GM19025 (cell line): ENCODE measurements at regions not wholly inside any gene's neighbourhood (a gene's known extent, or its start where the extent isn't known, plus 50 kb on each side); places are given as distances from the start of the nearest gene placed in this dataset.

Source experiments
- ATAC-seq: cut with Tn5 transposase; IDR thresholded peaks from one replicate; pipeline ENCODE4 v1.9.1; 2021; ENCODE audit warnings: mild to moderate bottlenecking, low read depth, moderate library complexity; ENCODE audit not compliant: unreplicated experiment

GRCh38 chr3:46114323-46114988 lies 87.2 kb upstream of the XCR1 start:
- no peak for ATAC-seq

GRCh38 chr3:46113608-46114007 lies 86.3 kb upstream of the XCR1 start:
- ATAC-seq: no peak

- ATAC-seq: no peak
Measured at GRCh38 chr3:46112984-46113383, 85.7 kb upstream of the XCR1 start.

- no peak for ATAC-seq
Measured at GRCh38 chr3:46112296-46112695, 85.0 kb upstream of the XCR1 start.

GRCh38 chr3:46110701-46111493 lies 83.6 kb upstream of the XCR1 start:
- ATAC-seq: no peak

- ATAC-seq: no peak
Measured at GRCh38 chr3:46107682-46108081, 80.4 kb upstream of the XCR1 start.

- no peak for ATAC-seq
Measured at GRCh38 chr3:46105306-46105919, 78.1 kb upstream of the XCR1 start.

- ATAC-seq: no peak
Measured at GRCh38 chr3:46104706-46105105, 77.4 kb upstream of the XCR1 start.

- no peak for ATAC-seq
Measured at GRCh38 chr3:46102780-46103130, 75.5 kb upstream of the XCR1 start.

- ATAC-seq: no peak
Measured at GRCh38 chr3:46102059-46102779, 74.9 kb upstream of the XCR1 start.

- no peak for ATAC-seq
Measured at GRCh38 chr3:46100812-46101211, 73.5 kb upstream of the XCR1 start.

GRCh38 chr3:46098319-46098761 lies 71.1 kb upstream of the XCR1 start:
- peak; percentile 66 for ATAC-seq

- ATAC-seq: no peak
Measured at GRCh38 chr3:46097691-46098241, 70.5 kb upstream of the XCR1 start.

- no peak for ATAC-seq
Measured at GRCh38 chr3:46096781-46097180, 69.5 kb upstream of the XCR1 start.

GRCh38 chr3:46096336-46096735 lies 69.1 kb upstream of the XCR1 start:
- no peak for ATAC-seq

- no peak for ATAC-seq
Measured at GRCh38 chr3:46095307-46095706, 68.0 kb upstream of the XCR1 start.

- no peak for ATAC-seq
Measured at GRCh38 chr3:46094506-46094905, 67.2 kb upstream of the XCR1 start.

GRCh38 chr3:46093966-46094365 lies 66.7 kb upstream of the XCR1 start:
- no peak for ATAC-seq

- no peak for ATAC-seq
Measured at GRCh38 chr3:46093327-46093942, 66.2 kb upstream of the XCR1 start.

GRCh38 chr3:46092702-46093080 lies 65.4 kb upstream of the XCR1 start:
- ATAC-seq: no peak
